GM19468 (cell line): ENCODE measurements at regions not wholly inside any gene's neighbourhood (a gene's known extent, or its start where the extent isn't known, plus 50 kb on each side); places are given as distances from the start of the nearest gene placed in this dataset.
"Not testable (repeated sequence)": the region's sequence is repeated elsewhere in the genome, so short reads cannot be mapped to it uniquely, and the experiment has no call there.

Experiments
- ATAC-seq: cut with Tn5 transposase; IDR thresholded peaks from one replicate; pipeline ENCODE4 v1.9.1; 2021; ENCODE audit warnings: mild to moderate bottlenecking, moderate library complexity, moderate number of reproducible peaks; ENCODE audit not compliant: unreplicated experiment; ENCODE audit errors: extremely low read depth

DNA sequence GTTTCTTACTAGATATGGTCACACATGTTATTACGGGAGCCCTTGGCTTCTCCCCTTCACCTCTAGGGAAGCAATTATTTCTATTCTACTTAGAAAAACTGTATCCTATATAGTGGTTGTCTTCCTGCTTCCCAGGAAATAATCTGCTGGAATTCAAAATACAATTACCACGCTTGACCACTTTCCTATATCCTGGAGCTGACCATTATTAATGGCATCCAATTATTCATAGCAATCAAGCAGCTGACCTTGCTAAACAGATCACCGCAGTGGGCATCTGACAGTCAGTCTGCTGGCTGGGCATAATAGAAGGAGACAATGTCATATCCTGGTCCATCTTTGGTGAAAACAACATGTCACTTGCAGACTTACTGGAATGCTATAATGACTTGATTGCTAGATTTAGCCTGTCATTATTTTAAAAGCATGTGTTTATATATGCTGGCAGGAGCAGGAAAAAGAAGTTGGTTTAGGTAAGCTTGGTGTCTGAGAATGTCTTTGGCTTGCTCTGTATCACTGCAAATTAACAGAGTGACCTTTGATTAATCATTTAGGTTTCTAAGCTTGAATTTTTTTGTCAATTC lies 325.6 kb upstream of the FAM98A start:
- ATAC-seq: no peak

- no peak for ATAC-seq
Observed at GRCh38 chr2:33917252-33917651, 318.2 kb upstream of the FAM98A start.

- no peak for ATAC-seq
Observed at GRCh38 chr2:33913071-33913616, 314.0 kb upstream of the FAM98A start.

GRCh38 chr2:33911327-33911726 lies 312.2 kb upstream of the FAM98A start:
- ATAC-seq: no peak

GRCh38 chr2:33909945-33910695 lies 311.0 kb upstream of the FAM98A start:
- ATAC-seq: no peak

- ATAC-seq: no peak
Observed at GRCh38 chr2:33907866-33908265, 308.8 kb upstream of the FAM98A start.

- not testable (repeated sequence) for ATAC-seq
Observed at GRCh38 chr2:33906129-33906528, 307.0 kb upstream of the FAM98A start.

DNA sequence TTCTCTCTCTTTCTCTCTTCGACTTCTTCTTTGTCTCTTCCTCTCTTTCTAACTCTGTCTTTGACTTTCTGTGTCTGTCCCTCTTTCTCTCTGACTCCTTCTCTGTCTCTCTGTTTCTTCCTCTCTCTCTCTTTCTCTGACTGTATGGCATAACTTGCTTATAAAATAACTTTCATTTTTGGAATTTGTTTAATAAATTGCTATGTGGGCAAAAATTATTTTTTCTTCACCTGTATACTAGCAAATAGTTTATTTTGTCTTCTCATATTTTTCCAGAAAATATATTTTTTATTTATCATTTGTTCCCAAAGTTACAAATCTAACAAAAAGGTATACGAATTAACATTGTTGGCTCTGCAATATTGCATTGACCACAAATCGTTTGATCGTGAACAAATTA lies 305.7 kb upstream of the FAM98A start:
- ATAC-seq: no peak

GRCh38 chr2:33903701-33904100 lies 304.6 kb upstream of the FAM98A start:
- no peak for ATAC-seq

- no peak for ATAC-seq
Observed at GRCh38 chr2:33903215-33903614, 304.1 kb upstream of the FAM98A start.

GRCh38 chr2:33900610-33901009 lies 301.5 kb upstream of the FAM98A start:
- ATAC-seq: no peak

- no peak for ATAC-seq
Observed at GRCh38 chr2:33897741-33898140, 298.6 kb upstream of the FAM98A start.

DNA sequence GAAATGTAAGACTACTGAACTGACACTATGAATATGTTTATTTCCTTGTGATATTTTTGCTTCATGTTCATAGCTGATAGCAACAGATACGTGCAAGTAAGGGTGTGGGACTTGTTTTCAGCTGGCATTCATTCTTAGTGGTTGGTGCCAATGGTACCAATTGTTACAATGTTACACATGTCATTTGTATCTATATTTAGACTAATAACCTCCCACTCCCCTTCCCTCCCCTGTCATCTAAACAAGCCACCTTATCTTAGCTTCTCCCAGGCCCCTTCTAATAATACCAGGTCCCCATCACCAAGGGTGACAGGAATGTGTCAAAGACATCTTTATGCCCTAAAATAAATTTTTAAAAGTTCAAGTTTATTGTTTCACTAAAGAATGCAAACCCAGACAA lies 294.7 kb upstream of the FAM98A start:
- no peak for ATAC-seq

DNA sequence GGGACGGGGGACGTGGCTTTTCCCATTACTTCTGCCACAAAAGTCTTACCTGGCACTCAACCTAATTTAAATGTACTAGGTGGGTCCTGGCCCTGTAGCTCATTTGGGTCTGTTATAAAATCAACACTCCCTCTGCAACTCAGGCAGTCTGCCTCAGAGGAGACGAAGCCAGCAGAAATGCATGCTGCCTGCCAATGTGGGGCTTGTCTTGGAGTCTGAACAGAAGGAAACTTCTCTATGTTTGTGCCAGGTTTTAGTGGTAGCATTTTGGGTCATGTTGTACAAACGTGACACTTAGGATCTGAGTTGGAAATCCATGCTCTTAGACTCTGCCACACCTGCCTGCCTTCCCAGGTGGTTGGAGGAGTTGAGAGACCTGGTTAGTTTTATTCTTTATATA lies 292.5 kb upstream of the FAM98A start:
- ATAC-seq: no peak

DNA sequence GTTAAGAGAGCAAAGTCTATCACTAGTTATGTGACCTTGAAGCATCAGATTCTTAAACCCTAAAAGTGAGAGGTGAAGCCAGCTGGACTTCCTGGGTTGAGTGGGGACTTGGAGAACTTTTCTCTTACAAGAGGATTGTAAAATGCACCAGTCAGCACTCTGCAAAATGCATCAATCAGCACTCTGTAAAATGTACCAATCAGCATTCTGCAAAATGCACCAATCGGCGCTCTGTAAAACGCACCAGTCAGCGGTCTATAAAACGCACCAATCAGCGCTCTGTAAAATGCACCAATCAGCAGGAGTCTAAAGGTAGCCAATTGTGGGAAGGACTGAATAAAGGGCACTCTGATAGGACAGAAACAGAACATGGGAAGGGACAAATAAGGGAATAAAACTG lies 291.6 kb upstream of the FAM98A start:
- ATAC-seq: no peak

- ATAC-seq: no peak
Observed at GRCh38 chr2:33877348-33878016, 278.4 kb upstream of the FAM98A start.

- no peak for ATAC-seq
Observed at GRCh38 chr2:33873076-33873605, 274.0 kb upstream of the FAM98A start.

- no peak for ATAC-seq
Observed at GRCh38 chr2:33859811-33860461, 260.8 kb upstream of the FAM98A start.

- ATAC-seq: no peak
Observed at GRCh38 chr2:33859176-33859575, 260.1 kb upstream of the FAM98A start.

GRCh38 chr2:33848486-33848885 lies 249.4 kb upstream of the FAM98A start:
- ATAC-seq: no peak
